ENCODE measurements at regions not wholly inside any gene's neighbourhood (a gene's known extent, or its start where the extent isn't known, plus 50 kb on each side); places are given as distances from the start of the nearest gene placed in this dataset.
A peak's percentile ranks its signal among the peaks of the same experiment; 100 is the strongest.
"Not testable (repeated sequence)": the region's sequence is repeated elsewhere in the genome, so short reads cannot be mapped to it uniquely, and the experiment has no call there.

GRCh38 chr1:81252471-81253151 lies 548.1 kb upstream of the ADGRL2 start:
- peaks cover 32% of the 10 kb centered on the region for H3K4me1 Mint-ChIP-seq
- H3K27me3 Mint-ChIP-seq (ENCODE audit: insufficient read depth) = no peaks in the 10 kb centered on the region
- Histone ChIP-seq H3K4me3 (ENCODE audit: low read length) (no peak overlapping the region), H3K27me3 (ENCODE audit: control insufficient read depth, insufficient read depth, low read length, poor library complexity, severe bottlenecking) (no peaks in the 10 kb centered on the region), H3K4me1 (ENCODE audit: control insufficient read depth, insufficient read depth, low read length) (no peaks in the 10 kb centered on the region), H3K36me3 (ENCODE audit: control insufficient read depth, insufficient read depth, low read length) (no peaks in the 10 kb centered on the region), H3K9ac (ENCODE audit: extremely low read depth, low read length, poor library complexity, severe bottlenecking) (no peak overlapping the region), H3K9me3 (ENCODE audit: control insufficient read depth, low read length) (no peaks in the 10 kb centered on the region), H3K27ac (ENCODE audit: low read depth, low read length) (no peak overlapping the region)
- DNase-seq = no peak
- H3K4me3 Mint-ChIP-seq = no peak overlapping the region
- H3K36me3 Mint-ChIP-seq (ENCODE audit: low read depth) = no peaks in the 10 kb centered on the region
- no peak for TF ChIP-seq CTCF (conservative IDR thresholded peaks at IDR 0.05)
- H3K27ac Mint-ChIP-seq = no peak overlapping the region
- peaks cover 2% of the 10 kb centered on the region for H3K9me3 Mint-ChIP-seq

GRCh38 chr1:81250825-81251224 lies 549.9 kb upstream of the ADGRL2 start:
- not testable (repeated sequence) for H3K27me3 ChIP-seq (ENCODE audit: control insufficient read depth, insufficient read depth, low read length, poor library complexity, severe bottlenecking); H3K9ac ChIP-seq (ENCODE audit: extremely low read depth, low read length, poor library complexity, severe bottlenecking); H3K36me3 ChIP-seq (ENCODE audit: control insufficient read depth, insufficient read depth, low read length); H3K9me3 ChIP-seq (ENCODE audit: control insufficient read depth, low read length); H3K27me3 Mint-ChIP-seq (ENCODE audit: insufficient read depth); H3K27ac ChIP-seq (ENCODE audit: low read depth, low read length); H3K4me3 Mint-ChIP-seq; H3K4me1 ChIP-seq (ENCODE audit: control insufficient read depth, insufficient read depth, low read length); H3K4me3 ChIP-seq (ENCODE audit: low read length)
- peaks cover 14% of the 10 kb centered on the region for H3K36me3 Mint-ChIP-seq (ENCODE audit: low read depth)
- peak; percentile 73 for DNase-seq
- 47 to 52% methylated on average over 2 to 4 of the region's 5 CpGs for WGBS, 2 experiments (ENCODE audit: insufficient coverage in 1 of 2, insufficient read length in 1 of 2)
- peaks cover 19% of the 10 kb centered on the region for H3K9me3 Mint-ChIP-seq
- peaks cover 40% of the 10 kb centered on the region for H3K4me1 Mint-ChIP-seq
- peak overlapping the region; percentile 89 for H3K27ac Mint-ChIP-seq

GRCh38 chr1:81245084-81245715 lies 555.5 kb upstream of the ADGRL2 start:
- H3K4me1 ChIP-seq (ENCODE audit: control insufficient read depth, insufficient read depth, low read length); DNase-seq; H3K4me3 ChIP-seq (ENCODE audit: low read length); H3K27me3 Mint-ChIP-seq (ENCODE audit: insufficient read depth); H3K27me3 ChIP-seq (ENCODE audit: control insufficient read depth, insufficient read depth, low read length, poor library complexity, severe bottlenecking); H3K9ac ChIP-seq (ENCODE audit: extremely low read depth, low read length, poor library complexity, severe bottlenecking); H3K27ac ChIP-seq (ENCODE audit: low read depth, low read length); H3K9me3 ChIP-seq (ENCODE audit: control insufficient read depth, low read length); H3K36me3 ChIP-seq (ENCODE audit: control insufficient read depth, insufficient read depth, low read length): not testable (repeated sequence)
- peak overlapping the region; percentile 2 for H3K27ac Mint-ChIP-seq
- H3K9me3 Mint-ChIP-seq = peaks cover 42% of the 10 kb centered on the region
- 78% methylated on average over 5 of the region's 6 CpGs; no CpG with 5 or more reads in 1 of the 2 experiments for WGBS, 2 experiments (ENCODE audit: insufficient coverage in 1 of 2, insufficient read length in 1 of 2)
- peaks cover 43% of the 10 kb centered on the region for H3K4me1 Mint-ChIP-seq
- H3K4me3 Mint-ChIP-seq = peak overlapping the region; percentile 53
- peaks cover 26% of the 10 kb centered on the region for H3K36me3 Mint-ChIP-seq (ENCODE audit: low read depth)

- H3K27ac ChIP-seq (ENCODE audit: low read depth, low read length); H3K4me3 ChIP-seq (ENCODE audit: low read length); H3K9me3 ChIP-seq (ENCODE audit: control insufficient read depth, low read length); H3K9ac ChIP-seq (ENCODE audit: extremely low read depth, low read length, poor library complexity, severe bottlenecking); H3K27me3 ChIP-seq (ENCODE audit: control insufficient read depth, insufficient read depth, low read length, poor library complexity, severe bottlenecking); H3K27ac Mint-ChIP-seq; H3K4me3 Mint-ChIP-seq; DNase-seq; H3K27me3 Mint-ChIP-seq (ENCODE audit: insufficient read depth); H3K4me1 ChIP-seq (ENCODE audit: control insufficient read depth, insufficient read depth, low read length); H3K36me3 ChIP-seq (ENCODE audit: control insufficient read depth, insufficient read depth, low read length): not testable (repeated sequence)
- peaks cover 26% of the 10 kb centered on the region for H3K36me3 Mint-ChIP-seq (ENCODE audit: low read depth)
- peaks cover 42% of the 10 kb centered on the region for H3K9me3 Mint-ChIP-seq
- 94% methylated on average over 3 of the region's 3 CpGs; no CpG with 5 or more reads in 1 of the 2 experiments for WGBS, 2 experiments (ENCODE audit: insufficient coverage in 1 of 2, insufficient read length in 1 of 2)
- H3K4me1 Mint-ChIP-seq = peaks cover 41% of the 10 kb centered on the region
Observed at GRCh38 chr1:81244612-81245011, 556.1 kb upstream of the ADGRL2 start.

Measured in endodermal cell (in vitro differentiated cells).